Dendritic cell treated with granulocyte-macrophage colony-stimulating factor and Interleukin-4, amounts not matched to agents 40 ng/mL and 50 ng/mL, for 4 days (primary cell): ENCODE measurements at regions not wholly inside any gene's neighbourhood (a gene's known extent, or its start where the extent isn't known, plus 50 kb on each side); places are given as distances from the start of the nearest gene placed in this dataset.

Source experiments
- H3K27ac Mint-ChIP-seq: one replicate; pipeline ENCODE4 v1.8.0; 2022; ENCODE audit warnings: mild to moderate bottlenecking, mixed read lengths
- H3K27me3 Mint-ChIP-seq: one replicate; pipeline ENCODE4 v1.8.0; 2022; ENCODE audit warnings: mild to moderate bottlenecking, mixed read lengths
- H3K36me3 Mint-ChIP-seq: one replicate; pipeline ENCODE4 v1.8.0; 2022; ENCODE audit warnings: low read depth, mixed read lengths
- H3K4me1 Mint-ChIP-seq: one replicate; pipeline ENCODE4 v1.8.0; 2022; ENCODE audit warnings: low read depth, mixed read lengths
- H3K4me3 Mint-ChIP-seq: one replicate; pipeline ENCODE4 v1.8.0; 2022; ENCODE audit warnings: mild to moderate bottlenecking, moderate library complexity, mixed read lengths
- H3K9me3 Mint-ChIP-seq: one replicate; pipeline ENCODE4 v1.8.0; 2022; ENCODE audit warnings: mixed read lengths
- intact Hi-C: fragments of 100-400 bp; cut with micrococcal nuclease; formaldehyde crosslinking; loops from one replicate; pipeline ENCODE4 v1.15.0; 2022

- Mint-ChIP-seq H3K4me3 (no peak overlapping the region), H3K27ac (no peak overlapping the region), H3K27me3 (no peaks in the 10 kb centered on the region), H3K9me3 (peaks cover 42% of the 10 kb centered on the region), H3K36me3 (no peaks in the 10 kb centered on the region), H3K4me1 (no peaks in the 10 kb centered on the region)
- intact Hi-C loops, result no loop called here
These were observed 438.9 kb upstream of the SOX11 start for GRCh38 chr2:5253263-5253662.

- Mint-ChIP-seq H3K9me3 (peaks cover 57% of the 10 kb centered on the region), H3K27me3 (no peaks in the 10 kb centered on the region), H3K4me1 (no peaks in the 10 kb centered on the region), H3K4me3 (no peak overlapping the region), H3K27ac (no peak overlapping the region), H3K36me3 (no peaks in the 10 kb centered on the region)
- intact Hi-C loops, result no loop called here
These were observed 437.3 kb upstream of the SOX11 start for GRCh38 chr2:5254791-5255332.

GRCh38 chr2:5263291-5263690 is 428.9 kb upstream of the SOX11 start:
- H3K27ac Mint-ChIP-seq, result no peak overlapping the region
- H3K27me3 Mint-ChIP-seq, result no peaks in the 10 kb centered on the region
- H3K4me1 Mint-ChIP-seq, result no peaks in the 10 kb centered on the region
- H3K4me3 Mint-ChIP-seq, result no peak overlapping the region
- peaks cover 25% of the 10 kb centered on the region for H3K9me3 Mint-ChIP-seq
- H3K36me3 Mint-ChIP-seq, result no peaks in the 10 kb centered on the region
- intact Hi-C loops, result no loop called here

- no peak overlapping the region for H3K4me3 Mint-ChIP-seq
- no peaks in the 10 kb centered on the region for H3K36me3 Mint-ChIP-seq
- no peaks in the 10 kb centered on the region for H3K27me3 Mint-ChIP-seq
- peaks cover 14% of the 10 kb centered on the region for H3K9me3 Mint-ChIP-seq
- H3K27ac Mint-ChIP-seq, result no peak overlapping the region
- no peaks in the 10 kb centered on the region for H3K4me1 Mint-ChIP-seq
- intact Hi-C loops, result no loop called here
These were observed 427.8 kb upstream of the SOX11 start for GRCh38 chr2:5264361-5264760.

DNA sequence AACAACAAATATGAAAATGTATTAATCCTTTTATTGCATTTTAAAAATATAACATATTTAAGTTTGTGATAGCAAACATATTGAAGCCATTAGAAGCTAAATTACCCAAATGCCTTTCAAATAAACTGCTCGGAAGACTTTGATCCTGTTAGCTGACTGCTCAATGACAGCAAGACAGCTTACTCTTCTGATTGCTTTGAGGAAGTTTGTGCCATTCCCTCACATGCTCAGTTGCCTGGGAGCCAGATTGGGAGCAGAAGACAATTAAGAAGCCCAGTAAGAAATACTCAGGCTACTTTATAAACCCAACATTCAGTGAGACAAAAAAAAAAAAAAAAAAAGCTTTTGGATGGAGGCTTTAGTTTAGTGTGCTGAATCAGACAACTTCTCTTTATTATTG is 407.1 kb upstream of the SOX11 start:
- H3K9me3 Mint-ChIP-seq, result no peaks in the 10 kb centered on the region
- intact Hi-C loops, result no loop called here

GRCh38 chr2:5285872-5286769 is 406.1 kb upstream of the SOX11 start:
- no peaks in the 10 kb centered on the region for H3K4me1 Mint-ChIP-seq
- H3K27ac Mint-ChIP-seq, result no peak overlapping the region
- H3K36me3 Mint-ChIP-seq, result no peaks in the 10 kb centered on the region
- no peaks in the 10 kb centered on the region for H3K9me3 Mint-ChIP-seq
- intact Hi-C loops, result no loop called here
- no peaks in the 10 kb centered on the region for H3K27me3 Mint-ChIP-seq
- H3K4me3 Mint-ChIP-seq, result no peak overlapping the region

More for the DNA sequence above, 407.1 kb upstream of the SOX11 start:
- H3K36me3 Mint-ChIP-seq, result no peaks in the 10 kb centered on the region
- H3K4me3 Mint-ChIP-seq, result no peak overlapping the region
- H3K27me3 Mint-ChIP-seq, result no peaks in the 10 kb centered on the region
- H3K4me1 Mint-ChIP-seq, result no peaks in the 10 kb centered on the region
- no peak overlapping the region for H3K27ac Mint-ChIP-seq

DNA sequence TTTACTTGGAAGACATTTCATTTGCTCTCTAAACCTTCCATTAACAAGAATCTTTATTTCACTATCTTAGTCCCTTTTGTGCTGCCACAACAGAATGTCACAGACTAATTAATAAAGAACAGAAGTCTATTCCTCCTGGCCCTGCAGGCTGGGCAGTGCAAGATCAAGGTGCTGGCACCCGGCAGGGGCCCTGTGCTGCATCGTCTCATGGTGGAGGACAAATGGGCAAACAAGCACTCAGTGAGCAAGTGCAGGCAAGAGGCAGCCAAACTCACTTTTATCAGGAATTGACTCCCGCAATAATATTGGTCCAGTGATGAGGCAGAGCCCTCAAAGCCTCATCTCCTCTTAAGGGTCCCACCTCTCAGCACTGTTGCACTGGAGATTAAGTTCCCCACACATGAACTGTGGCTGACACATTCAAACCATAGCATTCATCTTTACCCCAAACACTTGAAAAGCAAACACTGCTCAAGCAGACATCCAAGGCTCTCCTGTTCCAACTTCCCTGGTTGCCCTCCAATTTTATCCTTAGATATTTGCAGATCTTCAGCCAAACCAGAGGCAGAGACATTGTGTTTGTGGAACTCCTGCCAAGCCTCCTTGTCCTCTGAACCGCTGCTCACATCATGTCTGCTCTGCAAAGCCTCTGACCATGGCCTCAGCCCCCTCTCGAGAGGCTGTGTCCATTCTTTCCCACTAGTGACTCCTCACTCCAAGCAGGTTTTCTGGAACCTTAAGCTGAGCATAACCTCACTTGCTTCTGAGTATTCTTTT is 404.4 kb upstream of the SOX11 start:
- Mint-ChIP-seq H3K27ac (no peak overlapping the region), H3K27me3 (no peaks in the 10 kb centered on the region), H3K9me3 (no peaks in the 10 kb centered on the region), H3K36me3 (no peaks in the 10 kb centered on the region), H3K4me1 (no peaks in the 10 kb centered on the region), H3K4me3 (no peak overlapping the region)
- intact Hi-C loops, result no loop called here

GRCh38 chr2:5290900-5291546 is 401.2 kb upstream of the SOX11 start:
- H3K27ac Mint-ChIP-seq, result no peak overlapping the region
- H3K36me3 Mint-ChIP-seq, result no peaks in the 10 kb centered on the region
- intact Hi-C loops, result no loop called here
- H3K4me1 Mint-ChIP-seq, result no peaks in the 10 kb centered on the region
- H3K9me3 Mint-ChIP-seq, result no peaks in the 10 kb centered on the region
- H3K27me3 Mint-ChIP-seq, result no peaks in the 10 kb centered on the region
- H3K4me3 Mint-ChIP-seq, result no peak overlapping the region

GRCh38 chr2:5304640-5305039 is 387.5 kb upstream of the SOX11 start:
- Mint-ChIP-seq H3K36me3 (no peaks in the 10 kb centered on the region), H3K9me3 (peaks cover 41% of the 10 kb centered on the region), H3K27me3 (no peaks in the 10 kb centered on the region), H3K27ac (no peak overlapping the region), H3K4me1 (no peaks in the 10 kb centered on the region), H3K4me3 (no peak overlapping the region)
- intact Hi-C loops, result no loop called here

DNA sequence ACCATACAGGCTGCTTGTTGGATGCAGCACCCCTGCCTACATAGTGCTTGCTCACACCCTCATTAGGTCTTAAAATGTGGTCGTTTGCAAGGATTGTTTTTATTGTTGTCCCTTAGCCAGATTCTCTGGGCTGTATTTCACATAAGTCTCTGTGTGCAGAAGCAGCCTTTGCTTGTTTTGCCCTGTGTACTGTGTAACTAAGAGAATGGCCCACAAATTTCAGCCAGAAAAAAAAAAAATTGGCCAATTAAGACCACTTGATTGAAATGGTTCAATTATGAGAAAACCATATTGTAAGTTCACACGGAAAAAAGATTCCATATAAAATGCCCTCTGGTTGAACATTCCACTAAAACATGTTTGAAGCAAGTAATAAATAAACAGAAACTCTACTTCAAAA is 377.1 kb upstream of the SOX11 start:
- Mint-ChIP-seq H3K36me3 (no peaks in the 10 kb centered on the region), H3K27me3 (no peaks in the 10 kb centered on the region), H3K4me1 (no peaks in the 10 kb centered on the region), H3K9me3 (peaks cover 7% of the 10 kb centered on the region), H3K27ac (no peak overlapping the region), H3K4me3 (no peak overlapping the region)
- intact Hi-C loops, result no loop called here

DNA sequence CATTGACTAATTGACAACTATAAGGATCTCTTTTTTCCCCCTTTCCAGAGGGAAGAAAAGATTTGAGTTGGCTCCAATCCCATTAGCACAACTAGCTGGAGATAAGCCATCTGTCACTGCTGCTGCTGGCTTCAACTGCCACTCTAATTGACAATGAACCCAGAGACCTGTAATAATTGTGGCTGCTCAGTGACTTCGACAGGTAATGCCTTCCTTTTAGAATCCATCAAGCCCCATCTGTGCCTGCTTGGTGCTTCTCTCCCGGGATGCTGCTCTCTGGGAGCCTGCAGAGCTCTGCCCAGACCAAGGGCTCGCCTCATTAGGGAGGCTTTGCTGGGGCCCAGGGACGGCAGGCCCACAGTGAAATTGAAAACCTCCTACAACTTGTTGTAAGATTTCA is 376.7 kb upstream of the SOX11 start:
- Mint-ChIP-seq H3K27me3 (no peaks in the 10 kb centered on the region), H3K9me3 (peaks cover 3% of the 10 kb centered on the region), H3K4me3 (no peak overlapping the region), H3K27ac (no peak overlapping the region), H3K4me1 (no peaks in the 10 kb centered on the region), H3K36me3 (no peaks in the 10 kb centered on the region)
- intact Hi-C loops, result no loop called here

DNA sequence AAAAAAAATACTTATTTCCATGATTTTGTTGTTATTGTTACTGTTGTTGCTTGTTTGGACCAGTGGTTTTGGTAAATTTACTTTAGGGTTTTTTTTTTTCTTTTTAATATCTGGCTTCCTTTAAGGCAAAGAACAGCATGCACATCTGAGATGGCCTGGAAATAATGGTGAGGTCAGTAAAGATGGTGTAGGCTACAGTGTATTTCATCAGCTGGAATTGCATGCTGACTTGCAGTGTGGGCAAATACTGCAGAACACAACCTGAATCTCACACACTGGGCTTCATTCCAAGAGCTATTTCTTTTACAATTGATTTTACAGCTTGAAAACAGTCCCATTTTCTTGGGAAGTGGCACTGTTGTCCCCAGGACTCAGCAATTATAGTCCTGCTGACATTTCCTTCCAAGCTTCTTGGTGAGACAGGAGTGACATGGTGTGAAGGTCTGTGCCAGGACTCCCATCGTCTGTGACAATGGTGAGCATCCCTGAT is 376.1 kb upstream of the SOX11 start:
- H3K4me1 Mint-ChIP-seq, result no peaks in the 10 kb centered on the region
- peaks cover 5% of the 10 kb centered on the region for H3K9me3 Mint-ChIP-seq
- H3K4me3 Mint-ChIP-seq, result no peak overlapping the region
- H3K27ac Mint-ChIP-seq, result no peak overlapping the region
- H3K27me3 Mint-ChIP-seq, result no peaks in the 10 kb centered on the region
- intact Hi-C loops, result no loop called here
- no peaks in the 10 kb centered on the region for H3K36me3 Mint-ChIP-seq

DNA sequence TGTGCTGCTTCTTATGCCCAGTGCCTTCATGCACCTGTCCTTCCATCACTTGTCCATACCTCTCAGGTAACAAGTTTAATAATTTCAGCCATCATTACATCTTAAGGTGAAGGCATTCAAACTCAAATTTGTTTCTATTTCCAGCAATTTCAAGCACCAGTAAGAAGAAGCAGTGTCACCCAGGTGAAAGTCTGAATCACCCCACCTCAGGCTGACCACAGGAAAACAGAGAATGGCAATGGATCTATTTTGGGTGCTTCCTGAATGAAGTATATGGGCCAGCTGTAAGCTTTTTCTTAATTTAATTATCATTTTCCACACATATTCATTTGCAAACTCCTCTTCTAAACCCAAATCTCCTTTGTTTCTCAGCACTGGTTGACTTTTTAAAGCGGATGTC is 372.7 kb upstream of the SOX11 start:
- Mint-ChIP-seq H3K27me3 (no peaks in the 10 kb centered on the region), H3K36me3 (no peaks in the 10 kb centered on the region), H3K9me3 (peaks cover 8% of the 10 kb centered on the region), H3K4me3 (no peak overlapping the region), H3K27ac (no peak overlapping the region), H3K4me1 (no peaks in the 10 kb centered on the region)
- intact Hi-C loops, result no loop called here

- Mint-ChIP-seq H3K36me3 (no peaks in the 10 kb centered on the region), H3K4me3 (no peak overlapping the region), H3K27ac (no peak overlapping the region), H3K4me1 (no peaks in the 10 kb centered on the region), H3K9me3 (peaks cover 27% of the 10 kb centered on the region), H3K27me3 (no peaks in the 10 kb centered on the region)
- intact Hi-C loops, result no loop called here
These were observed 369.8 kb upstream of the SOX11 start for GRCh38 chr2:5322396-5322795.
